NCI-H2081 treated with DMSO at 0.1 percent for 48 hours (cell line): ENCODE measurements at regions not wholly inside any gene's neighbourhood (a gene's known extent, or its start where the extent isn't known, plus 50 kb on each side); places are given as distances from the start of the nearest gene placed in this dataset.
A peak's percentile ranks its signal among the peaks of the same experiment; 100 is the strongest.

Experiments
- DNase-seq: peaks from one replicate; lab custom pipeline; 2025; lab: John Stamatoyannopoulos, UW

- DNase-seq: no peak
Measured at GRCh38 chr9:118515947-118516346, 811.7 kb downstream of the TLR4 start.

GRCh38 chr9:118521261-118521660, 817.1 kb downstream of the TLR4 start:
- DNase-seq: no peak

- peak; percentile 81 for DNase-seq
Measured at GRCh38 chr9:118522093-118523028, 818.2 kb downstream of the TLR4 start.

- DNase-seq: no peak
Measured at GRCh38 chr9:118527261-118527660, 823.1 kb downstream of the TLR4 start.

- no peak for DNase-seq
Measured at GRCh38 chr9:118529210-118529609, 825.0 kb downstream of the TLR4 start.

GRCh38 chr9:118529624-118530214, 825.5 kb downstream of the TLR4 start:
- no peak for DNase-seq

GRCh38 chr9:118532592-118532991, 828.4 kb downstream of the TLR4 start:
- no peak for DNase-seq

- no peak for DNase-seq
Measured at GRCh38 chr9:118533101-118533500, 828.9 kb downstream of the TLR4 start.

- no peak for DNase-seq
Measured at GRCh38 chr9:118533850-118534249, 829.6 kb downstream of the TLR4 start.

- DNase-seq: no peak
Measured at GRCh38 chr9:118536153-118536552, 832.0 kb downstream of the TLR4 start.

- DNase-seq: no peak
Measured at GRCh38 chr9:118538959-118539358, 830.3 kb downstream of the BRINP1 start.

GRCh38 chr9:118553465-118553864, 815.8 kb downstream of the BRINP1 start:
- DNase-seq: no peak

- DNase-seq: no peak
Measured at GRCh38 chr9:118554987-118555386, 814.2 kb downstream of the BRINP1 start.

GRCh38 chr9:118558026-118558425, 811.2 kb downstream of the BRINP1 start:
- no peak for DNase-seq

GRCh38 chr9:118558891-118559290, 810.3 kb downstream of the BRINP1 start:
- no peak for DNase-seq

- no peak for DNase-seq
Measured at GRCh38 chr9:118561051-118561450, 808.2 kb downstream of the BRINP1 start.

- no peak for DNase-seq
Measured at GRCh38 chr9:118563677-118564076, 805.6 kb downstream of the BRINP1 start.

- DNase-seq: no peak
Measured at GRCh38 chr9:118567861-118568260, 801.4 kb downstream of the BRINP1 start.

GRCh38 chr9:118568704-118569103, 800.5 kb downstream of the BRINP1 start:
- no peak for DNase-seq

- no peak for DNase-seq
Measured at GRCh38 chr9:118569148-118569547, 800.1 kb downstream of the BRINP1 start.

GRCh38 chr9:118570066-118570465, 799.2 kb downstream of the BRINP1 start:
- DNase-seq: no peak

GRCh38 chr9:118575341-118576070, 793.7 kb downstream of the BRINP1 start:
- DNase-seq: no peak

GRCh38 chr9:118577121-118577520, 792.1 kb downstream of the BRINP1 start:
- no peak for DNase-seq
